AG10803 (cell line): ENCODE measurements at regions not wholly inside any gene's neighbourhood (a gene's known extent, or its start where the extent isn't known, plus 50 kb on each side); places are given as distances from the start of the nearest gene placed in this dataset.

Experiments
- DNase-seq: peaks from one replicate; pipeline ENCODE4 v3.0.0; 2010; ENCODE audit warnings: low read depth
- H3K4me3 ChIP-seq: 2 replicates; pipeline ENCODE4 v1.5.1; 2011; ENCODE audit warnings: mild to moderate bottlenecking, low read length, control low read depth
- CTCF ChIP-seq: conservative IDR thresholded peaks from 2 replicates; pipeline ENCODE4 v1.5.1; 2011; ENCODE audit warnings: mild to moderate bottlenecking, low read length, control low read depth, inconsistent platforms

DNA sequence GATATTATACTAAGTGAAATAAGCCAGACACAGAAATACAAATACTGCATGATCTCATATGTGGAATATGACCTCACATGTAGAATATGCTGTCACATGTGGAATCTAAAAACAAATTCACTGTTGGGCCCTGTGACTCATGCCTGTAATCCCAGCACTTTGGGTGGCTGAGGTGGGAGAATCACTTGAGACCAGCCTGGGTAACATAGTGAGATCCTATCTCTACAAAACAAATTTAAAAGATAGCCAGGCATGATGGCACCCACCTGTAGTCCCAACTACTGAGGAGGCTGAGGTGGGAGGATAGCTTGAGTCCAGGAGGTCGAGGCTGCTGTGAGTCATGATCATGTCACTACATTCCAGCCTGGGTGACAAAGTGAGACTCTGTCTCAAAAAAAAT is 160.3 kb downstream of the PTEN start:
- no peak overlapping the region for H3K4me3 ChIP-seq
- no peak for TF ChIP-seq CTCF
- no peak for DNase-seq

DNA sequence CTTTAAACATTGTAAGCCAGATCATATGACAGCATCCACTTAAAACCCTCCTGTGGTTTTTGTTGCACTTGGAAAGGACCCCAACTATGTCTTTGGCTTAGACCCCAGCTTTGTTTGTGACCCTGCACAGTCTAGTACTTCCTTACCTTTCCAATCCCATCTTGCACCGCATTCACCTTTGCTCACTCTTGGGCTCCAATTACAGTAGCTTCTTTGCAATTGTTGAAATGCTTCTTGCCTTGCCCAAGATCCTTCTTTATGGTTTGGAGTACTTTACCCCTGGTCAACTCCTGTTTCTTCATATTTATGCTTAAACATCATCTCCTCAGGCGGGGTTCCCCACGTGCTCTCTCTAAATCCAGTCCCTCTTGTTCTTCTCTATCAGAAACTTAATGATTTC is 162.6 kb downstream of the PTEN start:
- no peak for TF ChIP-seq CTCF
- H3K4me3 ChIP-seq, result no peak overlapping the region
- no peak for DNase-seq

DNA sequence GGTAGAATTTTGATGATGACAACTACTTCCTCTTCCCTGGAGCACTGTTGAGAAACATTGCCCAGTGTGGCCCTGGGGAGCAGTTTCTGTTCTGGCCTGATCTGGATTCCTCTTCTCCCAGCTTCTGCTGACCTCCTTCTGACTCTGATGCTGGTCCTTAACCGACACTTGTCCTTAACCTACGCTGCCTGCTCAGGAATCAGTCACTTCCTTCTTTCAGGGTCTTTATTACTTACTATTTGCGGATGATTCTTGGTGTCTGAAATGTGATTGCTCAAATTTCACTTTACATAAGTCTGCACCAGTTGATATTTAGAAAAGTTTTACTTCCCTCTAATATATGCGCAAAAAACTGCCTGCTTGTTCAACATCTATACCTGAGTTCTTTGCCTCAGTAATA is 164.1 kb downstream of the PTEN start:
- TF ChIP-seq CTCF, result no peak
- H3K4me3 ChIP-seq, result no peak overlapping the region
- DNase-seq, result no peak

DNA sequence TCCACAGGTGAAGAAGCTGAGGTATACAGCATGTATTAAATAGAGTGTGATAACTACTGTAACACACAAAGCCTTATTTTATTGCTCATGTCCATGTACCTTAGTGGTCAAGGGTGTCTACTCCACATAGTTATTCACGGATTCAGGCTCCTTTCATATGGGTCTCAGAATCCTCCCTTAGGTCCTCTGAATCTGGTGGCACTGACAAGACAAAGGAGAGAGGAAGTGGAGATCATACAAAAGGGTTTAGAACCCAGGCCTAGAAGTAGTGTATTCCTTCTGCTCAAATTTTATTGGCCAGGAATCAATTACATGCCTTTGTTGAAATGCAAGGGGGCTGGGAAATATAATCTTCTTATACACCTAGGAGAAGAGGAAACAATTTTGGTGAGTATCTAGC is 164.6 kb downstream of the PTEN start:
- no peak for TF ChIP-seq CTCF
- DNase-seq, result no peak
- H3K4me3 ChIP-seq, result no peak overlapping the region

GRCh38 chr10:88028654-88029053 is 165.2 kb downstream of the PTEN start:
- no peak overlapping the region for H3K4me3 ChIP-seq
- no peak for TF ChIP-seq CTCF
- DNase-seq, result no peak

DNA sequence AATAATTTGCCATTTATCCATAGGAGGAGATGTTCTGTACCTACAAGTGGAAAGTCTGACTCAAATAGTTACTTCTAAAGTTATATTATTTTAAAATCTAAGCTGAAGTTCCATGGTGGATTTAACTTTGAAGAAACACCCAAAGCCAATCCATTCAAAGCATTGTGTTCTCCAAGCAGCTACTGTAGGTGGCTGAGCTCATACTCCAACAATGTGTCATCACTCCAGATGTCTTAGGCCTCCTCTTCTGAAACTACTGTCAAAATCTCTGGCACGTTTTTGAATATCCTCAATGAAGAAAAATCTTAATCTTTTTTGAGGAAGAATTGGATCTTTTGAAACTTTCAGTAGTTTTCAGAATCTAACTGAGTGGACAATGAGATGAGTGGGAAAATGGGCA is 169.1 kb downstream of the PTEN start:
- H3K4me3 ChIP-seq, result no peak overlapping the region
- DNase-seq, result peak; percentile 86
- no peak for TF ChIP-seq CTCF

GRCh38 chr10:88033385-88033784 is 170.0 kb downstream of the PTEN start:
- H3K4me3 ChIP-seq, result no peak overlapping the region
- DNase-seq, result no peak
- TF ChIP-seq CTCF, result no peak
